ENCODE measurements at regions not wholly inside any gene's neighbourhood (a gene's known extent, or its start where the extent isn't known, plus 50 kb on each side); places are given as distances from the start of the nearest gene placed in this dataset.

GRCh38 chr9:89743216-89743572 lies 138.4 kb downstream of the GADD45G start:
- no peak for TF ChIP-seq CTCF (IDR thresholded peaks at IDR 0.05)
- no peak for TF ChIP-seq POLR2A (IDR thresholded peaks at IDR 0.05)
